H1 (cell line): ENCODE measurements at regions not wholly inside any gene's neighbourhood (a gene's known extent, or its start where the extent isn't known, plus 50 kb on each side); places are given as distances from the start of the nearest gene placed in this dataset.

Experiments
- CTCF ChIA-PET: fragments of 300-600 bp; sonication (Branson Sonifier 250); formaldehyde crosslinking; loops from one replicate; lab custom pipeline; 2021; ENCODE audit not compliant: partially characterized antibody; lab: Charles Lee
- POLR2A ChIA-PET: fragments of 300-600 bp; sonication (Branson Sonifier 250); formaldehyde crosslinking; loops from one replicate; lab custom pipeline; 2021; ENCODE audit warnings: inconsistent platforms; ENCODE audit not compliant: partially characterized antibody; lab: Charles Lee
- DNase-seq, 2 experiments: peaks; one replicate each; pipeline versions ENCODE4 v3.0.0 to v3.0.0-alpha.2; 2010 to 2022; ENCODE audit warnings: low spot score in 2 of 2, low read depth in 1 of 2, mixed read lengths in 1 of 2
- FAIRE-seq: peaks from 2 replicates; lab custom pipeline; 2011; peaks lifted over from hg19 to GRCh38; lab: Jason Lieb, UNC
- H2AFZ ChIP-seq: 2 replicates; pipeline ENCODE4 v1.8.1; 2012; ENCODE audit warnings: low read length, inconsistent platforms
- H2AK5ac ChIP-seq: 2 replicates; pipeline ENCODE4 v1.6.1; 2013; ENCODE audit warnings: low read depth, low read length
- H2BK120ac ChIP-seq: replicated peaks from 2 replicates; pipeline ENCODE3; 2013; ENCODE audit warnings: low read depth, low read length, inconsistent platforms
- H2BK12ac ChIP-seq: 2 replicates; pipeline ENCODE4 v1.6.1; 2013; ENCODE audit warnings: low read depth, low read length
- H2BK15ac ChIP-seq: 2 replicates; pipeline ENCODE4 v1.6.1; 2013; ENCODE audit warnings: low read length
- H2BK20ac ChIP-seq: 2 replicates; pipeline ENCODE4 v1.6.1; 2013; ENCODE audit warnings: low read length
- H2BK5ac ChIP-seq: 2 replicates; pipeline ENCODE4 v1.6.1; 2013; ENCODE audit warnings: low read depth, low read length
- H3K14ac ChIP-seq: 2 replicates; pipeline ENCODE4 v1.6.1; 2013; ENCODE audit warnings: inconsistent platforms; ENCODE audit not compliant: insufficient read length
- H3K18ac ChIP-seq: 2 replicates; pipeline ENCODE4 v1.6.1; 2013; ENCODE audit warnings: low read length; ENCODE audit errors: extremely low read depth
- H3K23ac ChIP-seq: 2 replicates; pipeline ENCODE4 v1.6.1; 2013; ENCODE audit warnings: inconsistent platforms; ENCODE audit not compliant: insufficient read length
- H3K23me2 ChIP-seq: 2 replicates; pipeline ENCODE4 v1.6.1; 2013; ENCODE audit warnings: low read depth, low read length
- H3K27ac ChIP-seq: 2 replicates; pipeline ENCODE4 v1.6.1; 2011; ENCODE audit warnings: low read depth, low read length, inconsistent platforms
- H3K27me3 ChIP-seq, 4 experiments: replicated peaks in 1 of 4; 1 replicate in 1 of 4; 2 replicates in 3 of 4; pipeline versions ENCODE4 v1.6.1 to v1.8.1; 2011 to 2013; ENCODE audit warnings: low read length in 3 of 4, mild to moderate bottlenecking in 3 of 4, inconsistent platforms in 2 of 4, mixed read lengths in 2 of 4, moderate library complexity in 1 of 4; ENCODE audit not compliant: control insufficient read depth in 3 of 4, insufficient read depth in 3 of 4; ENCODE audit errors: extremely low read depth in 1 of 4
- H3K36me3 ChIP-seq, 4 experiments: 2 replicates each; pipeline versions ENCODE4 v1.6.1 to v1.8.1; 2011 to 2013; ENCODE audit warnings: mild to moderate bottlenecking in 4 of 4, low read length in 3 of 4, moderate library complexity in 2 of 4, control low read depth in 1 of 4, inconsistent platforms in 1 of 4; ENCODE audit not compliant: insufficient read depth in 4 of 4, control insufficient read depth in 2 of 4
- H3K4ac ChIP-seq: replicated peaks from 2 replicates; pipeline ENCODE3; 2013; ENCODE audit warnings: low read length, low read depth, mixed read lengths, inconsistent platforms; ENCODE audit not compliant: insufficient read length
- H3K4me1 ChIP-seq, 4 experiments: replicated peaks in 1 of 4; 1 replicate in 1 of 4; 2 replicates in 3 of 4; pipeline versions ENCODE4 v1.6.1 to v1.8.1; 2011 to 2013; ENCODE audit warnings: low read length in 3 of 4, inconsistent platforms in 2 of 4, mixed read lengths in 1 of 4; ENCODE audit not compliant: insufficient read depth in 4 of 4, control insufficient read depth in 3 of 4
- H3K4me2 ChIP-seq, 2 experiments: 2 replicates each; pipeline versions ENCODE4 v1.6.1 to v1.8.1; 2011 to 2013; ENCODE audit warnings: low read depth in 2 of 2, low read length in 2 of 2, control low read depth in 1 of 2, inconsistent platforms in 1 of 2, mild to moderate bottlenecking in 1 of 2; ENCODE audit not compliant: insufficient read depth in 1 of 2
- H3K4me3 ChIP-seq, 4 experiments: fragments of 200-600, 300-600 bp in 1 of 4; sonication (generic), shearing (Covaris generic), sonication (Bioruptor Twin) in 1 of 4; 2 replicates each; pipeline versions ENCODE4 v1.5.1 to v1.8.1; 2011 to 2016; ENCODE audit warnings: low read length in 4 of 4, low read depth in 3 of 4, control low read depth in 2 of 4, inconsistent platforms in 2 of 4, mild to moderate bottlenecking in 2 of 4, mixed read lengths in 1 of 4, moderate library complexity in 1 of 4; ENCODE audit not compliant: insufficient read depth in 2 of 4; ENCODE audit errors: extremely low read depth in 1 of 4
- H3K56ac ChIP-seq: replicated peaks from 2 replicates; pipeline ENCODE3; 2013; ENCODE audit warnings: low read depth, mild to moderate bottlenecking, mixed read lengths, low read length, inconsistent platforms; ENCODE audit not compliant: insufficient read length
- H3K79me1 ChIP-seq: 2 replicates; pipeline ENCODE4 v1.6.1; 2013; ENCODE audit warnings: low read depth, low read length, control low read depth
- H3K79me2 ChIP-seq, 2 experiments: 2 replicates each; pipeline versions ENCODE4 v1.6.1 to v1.8.1; 2012 to 2013; ENCODE audit warnings: low read length in 2 of 2, mild to moderate bottlenecking in 2 of 2, inconsistent platforms in 1 of 2; ENCODE audit not compliant: insufficient read depth in 2 of 2, control insufficient read depth in 1 of 2
- H3K9ac ChIP-seq, 4 experiments: replicated peaks in 1 of 4; 1 replicate in 1 of 4; 2 replicates in 3 of 4; pipeline versions ENCODE4 v1.6.1 to v1.8.1; 2011 to 2013; ENCODE audit warnings: low read depth in 3 of 4, low read length in 3 of 4, control low read depth in 2 of 4, mild to moderate bottlenecking in 2 of 4, moderate library complexity in 2 of 4, inconsistent platforms in 1 of 4; ENCODE audit errors: extremely low read depth in 1 of 4
- H3K9me3 ChIP-seq, 2 experiments: 2 replicates each; pipeline versions ENCODE4 v1.6.1 to v1.8.1; 2012 to 2013; ENCODE audit warnings: mild to moderate bottlenecking in 2 of 2, moderate library complexity in 2 of 2, control low read depth in 1 of 2, inconsistent platforms in 1 of 2, low read depth in 1 of 2, low read length in 1 of 2, mixed read lengths in 1 of 2; ENCODE audit not compliant: insufficient read depth in 2 of 2
- H4K20me1 ChIP-seq, 2 experiments: replicated peaks in 1 of 2; 2 replicates each; pipeline versions ENCODE3 to v1.8.1; 2011 to 2013; ENCODE audit warnings: inconsistent platforms in 2 of 2, low read length in 2 of 2, mild to moderate bottlenecking in 1 of 2; ENCODE audit not compliant: insufficient read depth in 2 of 2, control insufficient read depth in 1 of 2
- H4K5ac ChIP-seq: 2 replicates; pipeline ENCODE4 v1.6.1; 2013; ENCODE audit warnings: low read length, low read depth, mixed read lengths, inconsistent platforms; ENCODE audit not compliant: insufficient read length
- H4K8ac ChIP-seq: 2 replicates; pipeline ENCODE4 v1.8.0; 2013; ENCODE audit warnings: mild to moderate bottlenecking, moderate library complexity, low read length, inconsistent platforms; ENCODE audit not compliant: insufficient read depth; ENCODE audit errors: extremely low read depth
- H4K91ac ChIP-seq: replicated peaks from 2 replicates; pipeline ENCODE3; 2013; ENCODE audit warnings: low read length, mixed read lengths, inconsistent platforms; ENCODE audit not compliant: insufficient read length
- CBX5 ChIP-seq: fragments of 300-800, 300-1000 bp; sonication (generic); IDR thresholded peaks from 2 replicates; pipeline ENCODE4 v1.7.1; 2016; ENCODE audit warnings: antibody characterized with exemption, low read length, low read depth
- CEBPB ChIP-seq: IDR thresholded peaks from 2 replicates; pipeline ENCODE4 v1.6.1; 2012; ENCODE audit warnings: low read depth, low read length
- EGR1 ChIP-seq: IDR thresholded peaks from 2 replicates; pipeline ENCODE4 v1.6.1; 2011; ENCODE audit warnings: low read depth, low read length, borderline replicate concordance
- FOSL1 ChIP-seq: IDR thresholded peaks from 2 replicates; pipeline ENCODE4 v1.6.1; 2011; ENCODE audit warnings: mild to moderate bottlenecking, low read depth, low read length, moderate library complexity; ENCODE audit not compliant: insufficient read depth
- GTF2F1 ChIP-seq: IDR thresholded peaks from 2 replicates; pipeline ENCODE4 v1.6.1; 2012; ENCODE audit warnings: low read depth, low read length, improper control_type of control experiment, borderline replicate concordance
- PHF8 ChIP-seq: fragments of 200-600 bp; sonication (generic); conservative IDR thresholded peaks from 2 replicates; pipeline ENCODE4 v1.7.1; 2012; ENCODE audit warnings: low read depth, mild to moderate bottlenecking, inconsistent platforms, low read length, moderate library complexity
- SIN3A ChIP-seq, 2 experiments: IDR thresholded peaks in 1 of 2; conservative IDR thresholded peaks in 1 of 2; 2 replicates each; pipeline ENCODE4 v1.6.1; 2011 to 2012; ENCODE audit warnings: low read length in 2 of 2, improper control_type of control experiment in 1 of 2, low read depth in 1 of 2, mild to moderate bottlenecking in 1 of 2
- TBP ChIP-seq: IDR thresholded peaks from 2 replicates; pipeline ENCODE4 v1.6.1; 2011; ENCODE audit warnings: low read depth, low read length, improper control_type of control experiment
- TCF12 ChIP-seq: IDR thresholded peaks from 2 replicates; pipeline ENCODE4 v1.6.1; 2011; ENCODE audit warnings: low read depth, mild to moderate bottlenecking, low read length
- WGBS, 2 experiments: shearing (Covaris generic) in 1 of 2; methylation state at CpG; one replicate each; pipeline versions ENCODE4 v1.1.6 to v1.1.7; 2013 to 2015; ENCODE audit warnings: low lambda C conversion rate in 2 of 2, mixed read lengths in 2 of 2, inconsistent platforms in 1 of 2, low coverage in 1 of 2, missing lambda C conversion rate in 1 of 2; ENCODE audit not compliant: insufficient replicate concordance in 2 of 2, insufficient coverage in 1 of 2, insufficient read length in 1 of 2; ENCODE audit errors: extremely low coverage in 1 of 2, missing lambda C conversion rate in 1 of 2; 5-methylcytosine and 5-hydroxymethylcytosine counted together
- TF ChIP-seq, protein P1 (sequence below): IDR thresholded peaks from 2 replicates; pipeline ENCODE4 v1.6.1; 2012; ENCODE audit warnings: low read length, inconsistent platforms
- TF ChIP-seq, protein P2 (sequence below): IDR thresholded peaks from 2 replicates; pipeline ENCODE4 v1.6.1; 2011; ENCODE audit warnings: low read depth, mild to moderate bottlenecking, low read length; ENCODE audit not compliant: insufficient read depth

- H3K18ac ChIP-seq, result no peak overlapping the region
- H2BK20ac ChIP-seq, result no peak overlapping the region
- H2AK5ac ChIP-seq, result no peak overlapping the region
- H3K56ac ChIP-seq, result no peak overlapping the region
- no peak overlapping the region for H3K4me3 ChIP-seq
- no peak for TF ChIP-seq SIN3A (conservative IDR thresholded peaks at IDR 0.05 in 1 of 2, IDR thresholded peaks at IDR 0.05 in 1 of 2; ENCODE audit: low read depth in 1 of 2, low read length in 2 of 2)
- no peak for TF ChIP-seq TCF12
- TF ChIP-seq TBP, result no peak
- TF ChIP-seq, protein P1, sequence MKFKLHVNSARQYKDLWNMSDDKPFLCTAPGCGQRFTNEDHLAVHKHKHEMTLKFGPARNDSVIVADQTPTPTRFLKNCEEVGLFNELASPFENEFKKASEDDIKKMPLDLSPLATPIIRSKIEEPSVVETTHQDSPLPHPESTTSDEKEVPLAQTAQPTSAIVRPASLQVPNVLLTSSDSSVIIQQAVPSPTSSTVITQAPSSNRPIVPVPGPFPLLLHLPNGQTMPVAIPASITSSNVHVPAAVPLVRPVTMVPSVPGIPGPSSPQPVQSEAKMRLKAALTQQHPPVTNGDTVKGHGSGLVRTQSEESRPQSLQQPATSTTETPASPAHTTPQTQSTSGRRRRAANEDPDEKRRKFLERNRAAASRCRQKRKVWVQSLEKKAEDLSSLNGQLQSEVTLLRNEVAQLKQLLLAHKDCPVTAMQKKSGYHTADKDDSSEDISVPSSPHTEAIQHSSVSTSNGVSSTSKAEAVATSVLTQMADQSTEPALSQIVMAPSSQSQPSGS, result no peak
- no peak for TF ChIP-seq FOSL1
- TF ChIP-seq CEBPB, result no peak
- TF ChIP-seq GTF2F1, result no peak
- TF ChIP-seq, protein P2, sequence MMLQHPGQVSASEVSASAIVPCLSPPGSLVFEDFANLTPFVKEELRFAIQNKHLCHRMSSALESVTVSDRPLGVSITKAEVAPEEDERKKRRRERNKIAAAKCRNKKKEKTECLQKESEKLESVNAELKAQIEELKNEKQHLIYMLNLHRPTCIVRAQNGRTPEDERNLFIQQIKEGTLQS, result no peak
- no peak for TF ChIP-seq EGR1
- TF ChIP-seq PHF8, result no peak
- no peak for TF ChIP-seq CBX5
- H2BK5ac ChIP-seq, result no peak overlapping the region
- no peak overlapping the region for H4K91ac ChIP-seq
- H3K14ac ChIP-seq, result no peak overlapping the region
- H3K4me1 ChIP-seq, result no peaks in the 10 kb centered on the region
- no peak overlapping the region for H2AFZ ChIP-seq
- no peak overlapping the region for H2BK120ac ChIP-seq
- H4K5ac ChIP-seq, result no peak overlapping the region
- no peak overlapping the region for H3K4ac ChIP-seq
- WGBS, 2 experiments, result 95% methylated on average over 2 of the region's 2 CpGs; no CpG with 5 or more reads in 1 of the 2 experiments
- H4K20me1 ChIP-seq, result no peaks in the 10 kb centered on the region
- H3K23ac ChIP-seq, result no peak overlapping the region
- H4K8ac ChIP-seq, result no peak overlapping the region
- ChIA-PET CTCF (interaction anchor here (1.0 to 1.2 kb wide), 2 partner anchors 9 to 39 kb away, joined by 3 read pairs; no protein-coding TSS in a partner anchor), POLR2A (no interaction called here)
- H3K36me3 ChIP-seq, result no peaks in the 10 kb centered on the region
- H3K27me3 ChIP-seq, result no peaks in the 10 kb centered on the region
- H3K27ac ChIP-seq, result no peak overlapping the region
- H3K79me2 ChIP-seq, result no peaks in the 10 kb centered on the region
- DNase-seq (no peak), FAIRE-seq (no peak)
- no peak overlapping the region for H2BK15ac ChIP-seq
- H3K4me2 ChIP-seq, result no peak overlapping the region
- H3K9ac ChIP-seq, result no peak overlapping the region
- no peak overlapping the region for H2BK12ac ChIP-seq
- no peaks in the 10 kb centered on the region for H3K9me3 ChIP-seq
- no peaks in the 10 kb centered on the region for H3K23me2 ChIP-seq
- H3K79me1 ChIP-seq, result no peaks in the 10 kb centered on the region
Observed at GRCh38 chr16:51932317-51932716, 614.6 kb downstream of the TOX3 start.
